ENCODE measurements at regions not wholly inside any gene's neighbourhood (a gene's known extent, or its start where the extent isn't known, plus 50 kb on each side); places are given as distances from the start of the nearest gene placed in this dataset.

- TF ChIP-seq CTCF (optimal IDR thresholded peaks at IDR 0.05 in 1 of 3, IDR thresholded peaks at IDR 0.05 in 1 of 3, conservative IDR thresholded peaks at IDR 0.05 in 1 of 3; ENCODE audit: extremely low read depth in 1 of 3, insufficient read depth in 2 of 3, low read length in 3 of 3), result no peak
- no peak for TF ChIP-seq EZH2 (IDR thresholded peaks at IDR 0.05; ENCODE audit: low read length)
These were observed 792.8 kb upstream of the NUDT12 start for GRCh38 chr5:104355350-104355749.
